Erythroblast (primary cell): ENCODE measurements at regions not wholly inside any gene's neighbourhood (a gene's known extent, or its start where the extent isn't known, plus 50 kb on each side); places are given as distances from the start of the nearest gene placed in this dataset.

Experiments
- DNase-seq, 2 experiments: peaks; one replicate each; lab custom pipeline; 2025; lab: John Stamatoyannopoulos, UW
- GATA1 ChIP-seq: IDR thresholded peaks from 2 replicates; pipeline ENCODE4 v1.6.1; 2011; ENCODE audit warnings: low read depth, mild to moderate bottlenecking, control low read depth, low read length, moderate library complexity
- POLR2A ChIP-seq: IDR thresholded peaks from 2 replicates; pipeline ENCODE4 v1.6.1; 2011; ENCODE audit warnings: mild to moderate bottlenecking, low read length

GRCh38 chr10:33805831-33806230, 471.4 kb upstream of the NRP1 start:
- no peak for DNase-seq
- TF ChIP-seq POLR2A, result no peak
- TF ChIP-seq GATA1, result no peak

GRCh38 chr10:33804584-33804983, 470.1 kb upstream of the NRP1 start:
- TF ChIP-seq POLR2A, result no peak
- no peak for TF ChIP-seq GATA1
- no peak for DNase-seq

- TF ChIP-seq GATA1 (no peak), POLR2A (no peak)
- no peak for DNase-seq
These were observed 468.8 kb upstream of the NRP1 start for GRCh38 chr10:33803248-33803647.

- DNase-seq, result no peak
- TF ChIP-seq GATA1, result no peak
- no peak for TF ChIP-seq POLR2A
These were observed 468.1 kb upstream of the NRP1 start for GRCh38 chr10:33802566-33802965.

GRCh38 chr10:33801705-33802104, 467.2 kb upstream of the NRP1 start:
- DNase-seq, result no peak
- TF ChIP-seq GATA1 (no peak), POLR2A (no peak)

GRCh38 chr10:33800986-33801385, 466.5 kb upstream of the NRP1 start:
- DNase-seq, result no peak
- no peak for TF ChIP-seq GATA1
- no peak for TF ChIP-seq POLR2A

GRCh38 chr10:33800545-33800944, 466.1 kb upstream of the NRP1 start:
- no peak for DNase-seq
- no peak for TF ChIP-seq GATA1
- TF ChIP-seq POLR2A, result no peak

GRCh38 chr10:33799944-33800323, 465.5 kb upstream of the NRP1 start:
- DNase-seq, result no peak
- TF ChIP-seq GATA1 (no peak), POLR2A (no peak)

- TF ChIP-seq GATA1 (no peak), POLR2A (no peak)
- no peak for DNase-seq
These were observed 464.9 kb upstream of the NRP1 start for GRCh38 chr10:33799281-33799943.

- TF ChIP-seq POLR2A (no peak), GATA1 (no peak)
- DNase-seq, result no peak
These were observed 464.3 kb upstream of the NRP1 start for GRCh38 chr10:33798754-33799153.

GRCh38 chr10:33796680-33797079, 462.2 kb upstream of the NRP1 start:
- no peak for DNase-seq
- TF ChIP-seq GATA1 (no peak), POLR2A (no peak)

- TF ChIP-seq POLR2A, result no peak
- no peak for TF ChIP-seq GATA1
- no peak for DNase-seq
These were observed 461.1 kb upstream of the NRP1 start for GRCh38 chr10:33795529-33795928.

GRCh38 chr10:33794460-33794859, 460.0 kb upstream of the NRP1 start:
- no peak for DNase-seq
- no peak for TF ChIP-seq POLR2A

- DNase-seq, result no peak
- TF ChIP-seq GATA1, result no peak
- no peak for TF ChIP-seq POLR2A
These were observed 459.3 kb upstream of the NRP1 start for GRCh38 chr10:33793793-33794192.

- TF ChIP-seq GATA1 (no peak), POLR2A (no peak)
- no peak for DNase-seq
These were observed 456.8 kb upstream of the NRP1 start for GRCh38 chr10:33791272-33791660.
